ENCODE measurements at regions not wholly inside any gene's neighbourhood (a gene's known extent, or its start where the extent isn't known, plus 50 kb on each side); places are given as distances from the start of the nearest gene placed in this dataset.
"Not testable (repeated sequence)": the region's sequence is repeated elsewhere in the genome, so short reads cannot be mapped to it uniquely, and the experiment has no call there.

DNA sequence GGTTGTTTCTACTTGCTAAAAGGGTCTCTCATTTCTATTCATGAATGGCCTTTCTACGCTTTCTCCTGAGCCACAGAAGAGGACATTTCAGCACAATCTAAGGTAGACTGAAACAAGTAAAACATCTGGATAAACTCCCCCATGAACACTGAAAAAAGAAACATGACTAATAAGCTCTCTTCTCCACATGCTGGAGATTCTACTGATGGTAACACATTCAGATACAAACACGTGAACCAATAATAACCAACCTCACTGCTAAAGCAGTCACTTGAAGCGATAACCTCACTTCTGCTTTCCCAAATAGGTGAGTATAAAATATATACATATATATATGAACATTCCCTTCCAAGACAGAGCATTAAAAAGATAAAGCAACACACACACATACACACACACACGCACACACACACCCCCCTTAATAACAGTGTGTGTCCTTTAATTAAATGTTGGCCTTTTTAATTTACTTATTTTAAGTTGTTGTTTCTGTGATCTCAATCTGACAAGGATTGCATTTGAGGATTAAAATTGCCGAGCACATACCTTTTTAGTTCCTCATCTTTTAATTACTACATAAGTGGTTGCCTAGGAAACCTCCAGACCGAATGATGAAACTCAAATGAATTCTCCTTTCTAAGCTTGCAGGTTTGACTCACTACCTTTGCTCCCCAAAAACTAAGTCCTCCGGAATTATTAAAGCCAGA, 292.4 kb upstream of the KLF14 start:
- no peak for FAIRE-seq

DNA sequence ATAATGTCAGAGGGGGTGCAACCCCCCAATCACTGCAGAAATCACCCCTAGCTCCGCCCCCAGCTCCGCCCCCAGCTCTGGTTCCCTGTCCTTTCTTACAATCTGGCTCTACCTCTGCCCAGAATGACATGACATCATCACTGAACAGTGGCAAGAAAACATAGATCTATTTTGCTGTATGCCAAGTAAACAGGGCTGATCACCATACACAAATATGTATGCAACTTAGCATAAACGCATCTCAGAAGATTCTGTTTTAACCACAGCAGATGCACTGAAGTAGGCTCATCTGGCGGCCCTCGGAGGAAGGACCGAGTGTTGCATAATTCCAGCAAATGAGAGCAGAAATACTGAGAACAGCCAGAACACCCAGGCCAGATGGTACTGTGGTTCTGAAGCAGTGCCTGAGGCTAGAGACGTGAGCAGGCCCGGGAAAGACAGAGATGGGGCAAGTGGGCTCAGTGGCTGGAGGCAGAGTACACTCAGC, 293.3 kb upstream of the KLF14 start:
- no peak for FAIRE-seq

DNA sequence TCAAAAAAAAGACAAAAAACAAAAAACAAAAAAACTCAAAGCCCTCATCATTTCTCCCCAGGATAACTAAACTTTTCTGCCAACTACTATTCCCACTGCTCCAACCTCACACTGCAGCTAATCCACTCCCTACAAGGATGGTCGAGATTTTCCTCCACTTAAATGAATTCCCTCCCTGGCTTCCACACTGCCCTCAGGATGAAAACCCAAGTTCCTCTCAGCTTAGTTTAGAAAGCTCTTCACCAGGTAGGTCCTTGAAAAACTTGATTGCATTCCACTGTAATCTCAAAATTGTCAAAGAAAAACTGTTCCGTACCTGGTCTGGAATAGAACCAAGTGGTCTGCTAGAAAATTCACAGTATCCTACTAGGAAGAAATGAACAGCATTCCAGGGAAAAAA, 294.3 kb upstream of the KLF14 start:
- no peak for FAIRE-seq

DNA sequence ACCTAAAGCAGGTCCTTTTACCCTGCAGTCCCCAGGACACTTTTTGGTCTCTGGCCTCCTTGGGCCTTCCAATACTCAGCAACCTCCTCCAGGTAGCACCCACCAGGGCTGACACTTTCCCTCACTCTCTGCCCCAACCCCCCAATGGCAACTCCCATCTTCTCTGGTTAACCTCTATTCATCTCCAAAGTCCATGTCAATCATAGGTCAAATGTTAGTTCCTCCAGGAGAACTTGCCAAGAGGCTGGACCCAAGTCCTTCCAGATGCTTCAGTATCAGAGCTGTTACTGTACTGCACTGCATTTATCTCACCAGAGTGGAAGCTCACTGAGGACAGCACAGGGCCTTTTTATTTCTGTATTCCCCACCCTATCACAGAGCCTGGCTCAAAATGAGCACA, 295.0 kb upstream of the KLF14 start:
- no peak for FAIRE-seq

DNA sequence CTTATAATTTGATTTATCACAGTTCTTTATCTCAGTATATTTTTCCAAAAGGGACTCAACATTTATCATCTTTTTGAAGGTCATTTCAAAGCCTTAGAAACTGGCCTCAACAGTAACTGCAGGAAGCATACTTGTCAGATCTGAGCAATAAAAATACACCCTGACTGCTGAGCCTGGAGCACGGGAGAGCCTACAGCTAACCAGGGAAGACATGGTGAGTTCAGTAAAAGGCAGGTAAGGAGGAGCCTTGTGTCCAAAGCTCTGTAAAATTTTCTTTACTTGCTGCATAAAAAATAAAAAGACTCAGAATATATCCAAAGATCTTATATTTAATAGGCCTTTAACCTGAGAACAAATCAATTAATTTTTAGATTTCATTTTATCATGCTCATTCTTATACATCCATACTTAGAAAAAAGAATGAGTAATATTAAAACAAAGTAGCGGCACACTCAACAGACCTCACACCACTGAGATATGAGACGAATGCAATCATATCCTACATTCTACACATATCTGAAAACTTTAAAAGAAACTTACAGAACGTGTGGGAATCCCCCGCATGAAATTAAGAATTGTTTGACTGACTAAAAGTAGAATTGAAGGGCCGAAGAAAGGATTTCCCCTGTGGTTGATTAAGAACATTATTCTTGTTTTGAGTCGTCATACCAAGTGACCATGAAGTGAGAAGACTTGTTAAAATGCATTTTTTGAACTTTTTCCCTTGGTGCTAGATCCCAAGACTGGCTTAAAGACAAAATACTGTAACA, 296.4 kb upstream of the MKLN1 start:
- no peak for FAIRE-seq

DNA sequence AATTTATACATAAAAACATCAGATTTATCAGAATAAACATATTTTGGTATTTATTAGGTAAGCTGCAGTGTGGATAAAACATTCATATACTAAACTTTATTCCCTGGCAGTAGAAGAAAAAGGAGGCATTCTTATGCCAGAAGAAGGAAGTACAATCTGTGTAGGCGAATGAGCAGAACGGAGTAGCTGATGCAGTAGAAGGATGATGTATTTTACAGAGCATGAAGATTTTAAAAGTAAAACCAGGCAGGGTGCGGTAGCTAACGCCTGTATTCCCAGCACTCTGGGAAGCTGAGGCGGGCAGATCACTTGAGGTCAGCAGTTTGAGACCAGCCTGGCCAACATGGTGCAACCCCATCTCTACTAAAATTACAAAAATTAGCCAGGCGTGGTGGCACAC, 294.9 kb upstream of the MKLN1 start:
- no peak for FAIRE-seq

DNA sequence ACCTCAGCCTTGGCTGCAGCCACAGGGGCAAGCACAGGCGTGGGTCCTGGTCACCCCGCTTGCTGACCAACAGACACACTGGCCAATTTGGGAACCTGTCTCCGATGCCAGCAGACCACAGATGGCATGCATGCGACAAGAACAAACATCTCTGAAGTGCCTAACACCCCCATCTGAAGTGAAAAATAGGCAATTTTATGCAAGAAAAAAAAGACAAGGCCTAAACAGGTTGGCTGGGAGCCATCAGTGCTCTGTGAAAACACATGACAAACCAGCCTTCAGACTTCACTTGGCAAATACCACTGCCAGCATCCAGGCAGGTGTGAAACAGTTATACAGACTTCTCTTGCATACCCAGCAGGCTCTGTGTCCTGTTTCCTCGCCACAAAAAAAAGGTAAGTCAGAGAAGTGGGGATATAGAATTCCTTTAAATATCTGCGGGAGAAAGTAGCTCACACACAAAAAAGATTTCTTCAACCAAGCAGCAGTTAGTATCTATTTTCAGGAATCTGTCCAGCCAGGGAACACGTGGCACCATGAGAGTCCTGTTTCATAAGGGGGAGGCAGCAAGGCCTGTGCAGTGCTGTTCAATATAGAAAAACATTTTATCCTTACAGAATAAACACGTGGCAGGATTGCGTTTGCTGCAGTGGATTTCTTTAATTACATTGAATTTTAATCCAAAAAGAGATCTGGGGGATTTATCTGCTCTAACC, 293.4 kb upstream of the MKLN1 start:
- FAIRE-seq: no peak

DNA sequence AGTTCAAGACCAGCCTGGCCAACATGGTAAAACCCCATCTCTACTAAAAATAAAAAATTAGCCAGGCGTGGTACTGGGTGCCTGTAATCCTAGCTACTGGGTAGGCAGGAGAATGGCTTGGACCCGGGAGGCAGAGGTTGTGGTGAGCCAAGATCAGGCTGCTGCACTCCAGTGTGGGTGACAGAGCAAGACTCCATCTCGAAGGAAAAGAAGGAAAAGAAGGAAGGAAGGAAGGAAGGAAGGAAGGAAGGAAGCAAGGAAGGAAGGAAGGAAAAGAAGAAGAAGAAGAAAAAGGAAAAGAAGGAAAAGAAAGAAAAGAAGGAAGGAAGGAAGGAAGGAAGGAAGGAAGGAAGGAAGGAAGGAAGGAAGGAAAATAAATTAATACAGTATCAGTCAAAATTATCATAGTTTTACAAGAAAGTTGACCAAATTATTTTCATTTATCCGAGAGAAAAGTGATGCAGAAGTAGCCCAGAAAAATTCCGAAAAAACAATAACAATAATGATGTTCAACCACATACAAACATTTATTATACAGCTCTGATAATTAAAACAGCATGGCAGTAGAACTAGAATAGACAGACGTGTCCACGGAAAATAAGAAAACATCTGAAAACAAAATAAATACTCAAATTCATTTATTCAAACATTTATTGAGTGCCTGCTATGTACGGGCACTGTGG, 292.4 kb upstream of the MKLN1 start:
- no peak for FAIRE-seq

DNA sequence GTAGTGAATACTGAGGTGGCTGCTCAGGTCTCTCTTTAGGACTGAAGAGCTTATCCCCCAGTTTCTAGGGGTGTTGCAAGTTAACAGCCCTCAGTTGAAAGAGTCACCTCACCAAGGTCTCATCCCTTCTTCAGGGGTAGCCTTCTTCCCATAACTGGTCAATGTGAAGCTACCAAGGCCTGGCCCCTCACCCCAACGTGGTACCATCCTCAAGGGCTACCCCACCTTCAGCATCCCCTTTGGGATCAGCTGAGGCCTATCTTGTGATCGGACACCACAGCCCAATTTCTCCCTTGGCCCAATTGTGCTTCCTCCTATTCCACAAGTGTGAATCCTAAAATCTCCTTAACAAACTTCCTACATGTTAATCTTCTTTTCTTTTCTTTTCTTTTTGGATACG, 289.5 kb upstream of the MKLN1 start:
- FAIRE-seq: no peak

DNA sequence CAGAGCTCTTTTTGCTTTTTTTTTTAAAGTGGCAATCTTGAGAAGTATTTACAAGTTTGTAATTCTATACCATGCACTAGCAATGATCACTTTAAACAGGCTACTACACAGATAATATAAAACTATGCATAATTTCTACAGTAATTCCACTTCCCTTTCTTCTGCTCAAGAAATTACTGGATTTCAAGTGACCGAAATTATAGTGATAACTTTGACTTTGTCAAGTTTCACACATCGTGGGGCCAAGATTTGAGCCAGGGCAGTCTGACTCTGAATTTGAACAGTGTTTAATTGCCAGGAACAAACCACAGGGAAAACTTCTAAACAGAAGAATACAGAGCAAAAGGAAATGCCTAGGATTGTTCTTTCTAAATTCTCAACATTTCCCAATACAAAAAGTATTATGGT, 288.3 kb upstream of the MKLN1 start:
- FAIRE-seq: peak; percentile 8

DNA sequence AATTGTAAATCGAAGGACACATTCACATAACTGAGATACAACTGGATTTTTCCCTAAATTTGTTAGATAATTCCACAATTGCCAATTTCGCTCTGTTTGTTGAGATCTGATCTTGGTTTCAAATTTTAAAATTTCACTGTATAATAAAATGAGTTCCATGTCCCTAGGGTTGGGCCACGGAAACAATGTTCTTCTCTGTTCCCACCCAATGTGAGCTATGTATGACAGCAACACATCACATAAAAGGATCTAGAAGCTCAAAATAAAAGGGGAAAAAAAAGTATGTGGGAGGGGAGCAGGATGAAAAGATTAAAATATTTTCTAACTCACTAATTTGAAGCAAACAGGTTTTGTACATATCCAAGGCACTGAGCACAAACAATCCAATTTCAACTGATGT, 287.8 kb upstream of the MKLN1 start:
- FAIRE-seq: peak; percentile 4

DNA sequence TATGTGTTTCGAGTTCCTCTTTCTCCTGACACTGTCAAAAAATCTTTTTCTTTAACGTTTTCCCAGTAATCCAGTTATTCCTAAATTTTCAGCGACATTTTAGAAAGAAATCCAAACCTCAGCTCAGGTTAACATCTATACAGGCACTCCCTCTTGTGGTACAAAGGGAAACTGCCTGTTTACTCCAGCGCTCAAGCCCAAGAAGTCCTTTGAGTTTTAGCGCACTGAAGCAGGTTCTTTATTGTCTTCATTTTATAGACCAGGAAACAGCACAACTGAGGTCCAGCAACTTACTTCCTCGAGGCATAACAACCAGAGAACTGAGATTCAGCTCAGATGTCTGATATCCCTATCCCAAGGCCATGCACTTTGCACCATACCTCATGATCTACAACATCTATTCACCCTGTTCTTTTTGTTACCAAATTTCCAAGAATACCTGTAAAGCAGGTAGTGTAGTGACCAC, 287.2 kb upstream of the MKLN1 start:
- peak; percentile 87 for FAIRE-seq

DNA sequence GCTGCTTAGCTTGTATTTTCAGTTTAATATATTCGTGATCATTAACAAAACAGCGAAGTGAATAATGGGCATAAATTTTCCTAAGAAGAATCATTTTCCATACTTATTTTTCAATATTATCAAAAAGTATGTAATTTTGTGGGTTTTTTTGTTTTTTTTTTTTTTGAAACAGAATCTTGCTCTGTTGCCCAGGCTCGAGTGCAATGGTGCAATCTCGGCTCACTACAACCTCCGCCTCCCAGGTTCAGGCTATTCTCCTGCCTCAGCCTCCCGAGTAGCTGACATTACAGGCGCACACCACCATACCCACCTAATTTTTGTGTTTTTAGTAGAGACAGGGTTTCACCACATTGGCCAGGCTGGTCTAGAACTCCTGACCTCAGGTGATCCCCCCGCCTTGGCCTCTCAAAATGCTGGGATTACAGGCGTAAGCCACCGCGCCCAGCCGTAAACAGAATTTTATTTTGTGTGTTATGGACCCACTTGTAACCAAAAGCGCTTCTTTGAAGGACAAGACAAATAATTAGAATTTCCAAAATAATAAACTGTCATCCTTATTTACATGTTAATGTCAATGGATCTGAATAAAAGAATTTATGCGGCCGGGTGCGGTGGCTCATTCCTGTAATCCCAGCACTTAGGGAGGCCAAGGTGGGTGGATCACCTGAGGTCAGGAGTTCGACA, 286.5 kb upstream of the MKLN1 start:
- not testable (repeated sequence) for FAIRE-seq

DNA sequence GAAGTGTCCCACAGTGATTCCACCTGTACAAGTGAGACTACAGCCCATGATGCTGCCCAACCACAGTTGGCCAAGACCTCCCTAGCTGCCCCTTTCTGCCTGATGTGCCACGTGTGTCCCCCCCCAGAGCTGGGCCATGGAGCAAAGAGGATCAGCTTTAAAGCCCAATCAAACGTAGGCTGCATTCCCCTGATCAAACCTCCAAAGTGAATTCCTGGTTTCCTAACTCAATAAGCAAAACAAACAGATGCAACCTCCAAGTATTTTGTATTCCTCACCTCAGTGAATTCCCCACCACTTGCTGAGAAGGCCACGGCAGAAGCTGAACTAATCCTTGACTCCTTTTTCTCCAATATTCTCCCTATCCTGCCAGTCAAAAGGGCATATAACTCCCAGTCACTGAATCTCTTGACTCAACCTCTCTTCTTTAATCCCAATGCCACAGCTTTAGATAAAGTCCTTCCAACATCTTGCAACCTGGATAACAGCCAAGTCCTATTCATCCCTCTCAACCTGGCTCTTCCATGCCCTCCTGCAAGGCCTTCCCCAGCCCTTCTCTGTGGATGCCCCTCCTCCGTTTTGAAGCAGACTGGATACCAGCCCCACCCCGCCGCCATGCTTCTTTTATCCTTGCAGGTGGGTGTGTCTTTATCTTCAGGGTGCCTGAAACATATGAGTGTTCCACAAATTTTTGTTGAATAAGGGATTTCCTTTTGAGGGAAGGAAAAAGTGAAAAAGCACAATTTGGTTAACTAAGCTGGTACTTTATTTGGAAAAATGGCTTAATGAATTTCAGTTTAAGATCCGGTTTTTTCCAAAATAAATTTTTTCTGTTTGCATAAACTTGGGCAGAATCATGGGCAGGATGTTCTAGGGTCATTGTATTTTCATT, 285.2 kb upstream of the MKLN1 start:
- no peak for FAIRE-seq

DNA sequence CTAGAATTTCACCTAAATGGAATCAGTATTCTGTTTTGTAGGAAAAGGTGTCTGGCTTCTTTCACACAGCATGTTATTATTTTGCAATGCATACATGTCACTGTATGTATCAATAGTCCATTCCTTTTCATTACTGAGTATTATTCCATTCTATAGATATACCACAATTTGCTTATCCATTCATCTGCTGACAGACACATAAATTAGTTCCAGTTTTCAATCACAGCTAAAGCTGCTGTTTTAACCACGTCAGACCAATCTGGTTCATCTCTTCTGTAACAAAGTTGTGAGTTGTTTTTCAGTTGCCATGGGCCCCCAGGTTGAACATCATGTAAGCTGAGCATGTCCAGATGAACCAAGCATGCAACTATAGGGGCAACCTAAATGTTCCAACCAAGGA, 282.1 kb upstream of the MKLN1 start:
- FAIRE-seq: no peak

DNA sequence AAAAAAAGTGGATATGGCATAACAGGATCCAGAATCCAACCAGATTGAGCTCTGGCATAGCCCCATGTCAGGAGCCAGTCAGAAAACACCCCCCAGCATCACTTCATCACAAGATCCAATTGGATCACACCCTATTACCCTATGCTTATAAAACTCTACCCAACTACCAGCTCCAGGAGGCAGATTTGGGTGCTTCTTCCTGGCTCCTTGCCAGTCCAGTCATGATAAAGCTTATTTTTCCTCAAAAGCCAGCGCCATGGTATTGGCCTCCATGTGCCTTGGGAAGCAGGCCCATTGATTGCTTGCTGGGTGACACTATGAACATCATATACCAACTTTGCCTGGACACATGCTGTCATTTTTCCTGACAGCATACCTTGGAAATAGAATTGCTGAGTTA, 281.4 kb upstream of the MKLN1 start:
- FAIRE-seq: no peak

DNA sequence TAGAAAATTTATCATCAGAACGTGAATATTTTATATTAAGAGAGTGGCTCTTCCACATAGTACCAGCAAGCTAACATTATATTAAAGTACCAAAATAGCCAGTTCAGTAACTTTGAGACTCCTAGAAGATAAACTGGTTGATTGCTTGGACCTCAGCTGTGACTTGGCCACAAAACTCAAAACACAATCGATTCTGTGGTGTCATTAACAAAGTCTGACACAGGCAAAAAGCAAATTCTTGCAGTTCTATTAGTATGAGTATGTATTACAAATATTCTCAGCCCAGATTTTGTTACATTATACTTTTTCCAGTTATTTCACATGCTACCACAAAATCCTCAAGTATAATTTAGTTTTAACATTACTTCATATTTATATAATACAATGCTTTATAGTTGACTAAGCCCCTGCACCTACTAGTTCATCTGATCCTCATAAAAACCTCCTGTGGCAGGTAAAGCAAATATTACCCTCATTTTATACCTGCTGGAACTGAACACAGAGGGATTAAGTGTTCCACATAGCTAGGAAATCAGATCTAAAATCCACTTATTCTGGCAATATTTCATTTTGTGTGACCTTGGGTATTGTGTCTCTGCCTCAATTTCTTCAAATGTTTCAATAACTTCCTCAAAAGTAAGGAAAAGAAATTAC, 279.9 kb upstream of the MKLN1 start:
- FAIRE-seq: no peak

DNA sequence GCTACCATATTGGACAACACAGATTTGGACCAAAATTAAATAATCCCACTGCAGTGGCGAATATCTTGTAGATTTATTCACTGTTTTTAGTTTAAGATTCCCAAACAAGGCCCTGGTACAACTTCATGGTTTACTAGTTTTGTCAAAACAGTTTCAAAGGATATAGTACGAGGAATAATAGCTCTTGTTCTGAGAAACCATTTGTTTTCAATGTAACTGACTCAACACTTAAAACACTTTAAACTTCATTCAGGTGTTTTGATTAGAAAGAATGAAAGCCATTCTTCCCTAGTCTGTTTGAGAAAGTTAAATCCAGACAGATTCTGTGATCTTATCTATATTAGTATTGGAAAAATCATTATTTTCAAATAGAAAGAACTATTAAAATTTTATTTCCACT, 276.4 kb upstream of the MKLN1 start:
- FAIRE-seq: peak; percentile 73

DNA sequence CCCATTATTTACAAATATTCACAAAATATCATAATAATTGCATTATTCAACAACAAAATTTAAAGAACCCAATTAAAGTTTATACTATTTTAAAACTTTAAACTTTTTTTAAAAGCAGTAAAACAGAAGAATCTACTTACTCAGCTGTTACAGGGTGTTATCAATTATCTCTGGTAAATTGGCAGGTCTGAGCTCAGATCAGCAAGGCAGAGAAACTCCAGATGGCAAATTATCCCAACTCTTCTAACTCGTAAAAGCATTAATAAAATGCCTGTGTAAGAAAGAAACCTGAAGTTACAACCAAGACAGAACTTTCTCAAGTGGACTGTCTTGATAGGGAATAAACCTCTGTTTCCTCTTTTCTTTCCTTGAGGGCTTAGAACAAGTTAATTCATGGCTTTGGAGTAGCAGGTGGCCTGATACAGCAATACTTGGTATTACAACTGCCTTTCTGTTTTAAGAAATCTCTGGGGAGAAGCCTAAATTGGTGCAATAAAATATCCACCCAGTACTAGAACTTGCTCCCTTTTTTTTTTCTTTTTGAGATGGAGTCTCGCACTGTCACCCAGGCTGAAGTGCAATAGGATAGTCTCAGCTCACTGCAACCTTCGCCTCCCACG, 275.3 kb upstream of the MKLN1 start:
- no peak for FAIRE-seq

DNA sequence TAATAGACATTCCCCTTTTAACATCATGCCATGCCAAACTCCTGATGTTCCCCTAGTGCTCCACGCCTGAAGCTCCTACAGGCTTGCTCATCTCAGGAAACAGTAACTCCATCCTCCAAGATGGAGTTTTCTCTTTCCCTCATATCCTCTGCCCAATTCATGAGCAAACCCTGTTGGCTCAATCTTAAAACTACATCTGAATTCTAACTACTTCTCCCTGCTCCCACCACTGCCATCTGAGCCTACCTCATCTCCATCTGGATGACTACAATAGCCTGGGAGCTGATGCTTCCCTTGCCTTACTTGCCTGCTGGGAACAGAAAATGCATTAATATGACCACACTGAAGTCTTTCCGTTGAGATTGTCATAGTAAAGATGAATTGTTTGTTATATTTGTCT, 271.7 kb upstream of the MKLN1 start:
- no peak for FAIRE-seq
